G401.6 (cell line): ENCODE measurements at regions not wholly inside any gene's neighbourhood (a gene's known extent, or its start where the extent isn't known, plus 50 kb on each side); places are given as distances from the start of the nearest gene placed in this dataset.

Experiments
- FAIRE-seq: peaks from 2 replicates; lab custom pipeline; 2012; peaks lifted over from hg19 to GRCh38; lab: Jason Lieb, UNC

GRCh38 chr3:135740211-135740610, 225.3 kb upstream of the PPP2R3A start:
- FAIRE-seq, result no peak

- FAIRE-seq, result no peak
Observed at GRCh38 chr3:135740751-135741150, 224.8 kb upstream of the PPP2R3A start.

GRCh38 chr3:135751991-135752390, 213.5 kb upstream of the PPP2R3A start:
- no peak for FAIRE-seq

GRCh38 chr3:135752851-135753250, 212.7 kb upstream of the PPP2R3A start:
- FAIRE-seq, result no peak

- FAIRE-seq, result no peak
Observed at GRCh38 chr3:135753506-135753905, 212.0 kb upstream of the PPP2R3A start.

GRCh38 chr3:135755330-135756105, 210.0 kb upstream of the PPP2R3A start:
- no peak for FAIRE-seq

GRCh38 chr3:135756106-135756668, 209.3 kb upstream of the PPP2R3A start:
- no peak for FAIRE-seq

- no peak for FAIRE-seq
Observed at GRCh38 chr3:135757421-135757820, 208.1 kb upstream of the PPP2R3A start.

- no peak for FAIRE-seq
Observed at GRCh38 chr3:135758961-135759360, 206.6 kb upstream of the PPP2R3A start.

GRCh38 chr3:135759651-135760050, 205.9 kb upstream of the PPP2R3A start:
- no peak for FAIRE-seq

- FAIRE-seq, result no peak
Observed at GRCh38 chr3:135760581-135760980, 204.9 kb upstream of the PPP2R3A start.

- FAIRE-seq, result no peak
Observed at GRCh38 chr3:135762188-135762856, 203.2 kb upstream of the PPP2R3A start.

GRCh38 chr3:135766115-135766514, 199.4 kb upstream of the PPP2R3A start:
- FAIRE-seq, result no peak

- FAIRE-seq, result no peak
Observed at GRCh38 chr3:135771760-135772159, 193.8 kb upstream of the PPP2R3A start.

- no peak for FAIRE-seq
Observed at GRCh38 chr3:135779024-135779423, 186.5 kb upstream of the PPP2R3A start.

- no peak for FAIRE-seq
Observed at GRCh38 chr3:135779590-135780235, 185.8 kb upstream of the PPP2R3A start.

- no peak for FAIRE-seq
Observed at GRCh38 chr3:135781026-135781815, 184.3 kb upstream of the PPP2R3A start.

- no peak for FAIRE-seq
Observed at GRCh38 chr3:135784557-135784956, 181.0 kb upstream of the PPP2R3A start.

GRCh38 chr3:135788146-135788545, 177.4 kb upstream of the PPP2R3A start:
- FAIRE-seq, result no peak

GRCh38 chr3:135788978-135789377, 176.6 kb upstream of the PPP2R3A start:
- FAIRE-seq, result no peak

- no peak for FAIRE-seq
Observed at GRCh38 chr3:135792174-135792573, 173.4 kb upstream of the PPP2R3A start.

GRCh38 chr3:135792858-135793475, 172.6 kb upstream of the PPP2R3A start:
- no peak for FAIRE-seq
